IPS-15b (cell line): ENCODE measurements at regions not wholly inside any gene's neighbourhood (a gene's known extent, or its start where the extent isn't known, plus 50 kb on each side); places are given as distances from the start of the nearest gene placed in this dataset.

Source experiments
- H3K27me3 ChIP-seq: one replicate; pipeline ENCODE4 v1.6.1; 2013; ENCODE audit warnings: low read length; ENCODE audit not compliant: control insufficient read depth, insufficient read depth
- H3K36me3 ChIP-seq: one replicate; pipeline ENCODE4 v1.6.1; 2013; ENCODE audit warnings: low read length; ENCODE audit not compliant: control insufficient read depth, insufficient read depth
- H3K4me1 ChIP-seq: one replicate; pipeline ENCODE4 v1.6.1; 2013; ENCODE audit warnings: mild to moderate bottlenecking, low read length; ENCODE audit not compliant: control insufficient read depth, insufficient read depth
- H3K4me3 ChIP-seq: one replicate; pipeline ENCODE4 v1.5.1; 2013; ENCODE audit warnings: low read depth, low read length
- H3K9ac ChIP-seq: one replicate; pipeline ENCODE4 v1.6.1; 2013; ENCODE audit warnings: low read depth, mild to moderate bottlenecking, low read length
- H3K9me3 ChIP-seq: one replicate; pipeline ENCODE4 v1.6.1; 2013; ENCODE audit warnings: mild to moderate bottlenecking, low read length; ENCODE audit not compliant: control insufficient read depth, insufficient read depth

DNA sequence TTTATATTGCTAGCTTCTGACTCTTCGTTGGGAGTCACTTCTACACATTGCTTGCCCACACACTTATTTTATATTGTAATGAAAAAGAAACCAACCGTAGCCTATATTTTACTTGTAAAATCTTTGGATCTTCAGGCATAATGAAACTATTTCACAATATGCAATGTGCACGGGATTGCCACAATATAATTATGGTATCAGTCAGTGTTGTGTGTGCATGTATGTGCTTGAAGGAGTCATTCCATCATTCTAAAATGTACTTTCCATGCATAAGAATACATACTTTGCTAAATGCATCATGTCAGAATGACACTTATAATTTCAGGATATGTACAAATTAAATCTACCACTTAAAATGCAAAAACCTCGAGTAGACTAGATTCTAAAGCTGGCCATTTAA lies 64.0 kb upstream of the TLE4 start:
- Histone ChIP-seq H3K9me3 (no peaks in the 10 kb centered on the region), H3K27me3 (no peaks in the 10 kb centered on the region), H3K4me1 (no peaks in the 10 kb centered on the region), H3K36me3 (no peaks in the 10 kb centered on the region), H3K9ac (no peak overlapping the region), H3K4me3 (no peak overlapping the region)

DNA sequence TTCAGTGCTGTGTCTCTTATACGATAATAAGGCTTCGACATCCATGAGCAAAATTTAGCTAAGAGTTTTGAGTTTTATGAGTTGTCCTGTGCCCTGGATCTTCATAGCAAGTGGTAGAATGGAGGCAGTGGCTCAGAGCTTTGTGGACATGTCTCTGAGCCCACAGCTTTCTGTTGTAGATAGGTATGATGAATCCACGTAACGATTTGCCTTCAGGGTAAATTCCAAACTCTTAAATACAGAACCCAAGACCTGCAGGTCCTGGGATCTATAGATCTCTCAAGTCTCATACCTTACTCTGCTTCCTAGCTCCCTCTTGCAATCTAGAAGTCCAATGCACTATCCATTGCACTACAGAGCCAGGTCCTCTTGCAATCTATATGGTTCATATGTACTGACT lies 59.5 kb upstream of the TLE4 start:
- no peaks in the 10 kb centered on the region for H3K4me1 ChIP-seq

More for the DNA sequence above, 59.5 kb upstream of the TLE4 start:
- Histone ChIP-seq H3K4me3 (no peak overlapping the region), H3K9ac (no peak overlapping the region), H3K36me3 (no peaks in the 10 kb centered on the region), H3K9me3 (no peaks in the 10 kb centered on the region), H3K27me3 (no peaks in the 10 kb centered on the region)
